ENCODE measurements at regions not wholly inside any gene's neighbourhood (a gene's known extent, or its start where the extent isn't known, plus 50 kb on each side); places are given as distances from the start of the nearest gene placed in this dataset.

DNA sequence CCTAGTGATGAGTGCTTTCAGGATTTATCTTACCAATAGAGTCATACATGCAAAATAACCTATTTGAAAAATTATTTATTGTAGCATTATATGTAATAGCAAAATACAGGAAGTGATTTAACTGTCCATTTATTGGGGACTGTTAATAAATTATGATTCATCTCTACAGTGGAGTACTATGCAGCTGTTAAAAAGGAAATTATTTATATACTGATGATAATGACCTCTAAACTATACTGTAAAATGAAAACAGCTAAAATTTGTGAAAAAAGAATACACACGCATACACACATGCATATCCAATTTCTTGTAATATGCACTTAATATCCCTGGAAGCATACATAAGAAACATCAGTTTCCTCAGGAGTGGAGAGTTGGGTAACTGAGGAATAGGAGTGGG, 58.0 kb upstream of the PALM2AKAP2 start:
- H3K36me3 ChIP-seq, result no peaks in the 10 kb centered on the region
- H3F3A ChIP-seq (ENCODE audit: low read depth), result no peaks in the 10 kb centered on the region
- no peaks in the 10 kb centered on the region for H3K4me1 ChIP-seq
- Mint-ChIP-seq H3K4me3 (no peak overlapping the region), H3K27ac (no peak overlapping the region), H3K4me1 (peaks cover 6% of the 10 kb centered on the region), H3K27me3 (ENCODE audit: insufficient read depth, low read depth) (no peaks in the 10 kb centered on the region), H3K36me3 (no peaks in the 10 kb centered on the region), H3K9me3 (no peaks in the 10 kb centered on the region)
- no peak overlapping the region for H3K4me3 ChIP-seq
- no peaks in the 10 kb centered on the region for H3K79me2 ChIP-seq (ENCODE audit: low read depth)
- H3K9ac ChIP-seq, result no peak overlapping the region
- no peaks in the 10 kb centered on the region for H3K9me3 ChIP-seq (ENCODE audit: low read depth)
- no peaks in the 10 kb centered on the region for H3K27me3 ChIP-seq
- no peak overlapping the region for H3K27ac ChIP-seq
- TF ChIP-seq EZH2phosphoT487 (IDR thresholded peaks at IDR 0.05) (no peak), EZH2 (IDR thresholded peaks at IDR 0.05) (no peak)
- TF ChIP-seq, protein P1, sequence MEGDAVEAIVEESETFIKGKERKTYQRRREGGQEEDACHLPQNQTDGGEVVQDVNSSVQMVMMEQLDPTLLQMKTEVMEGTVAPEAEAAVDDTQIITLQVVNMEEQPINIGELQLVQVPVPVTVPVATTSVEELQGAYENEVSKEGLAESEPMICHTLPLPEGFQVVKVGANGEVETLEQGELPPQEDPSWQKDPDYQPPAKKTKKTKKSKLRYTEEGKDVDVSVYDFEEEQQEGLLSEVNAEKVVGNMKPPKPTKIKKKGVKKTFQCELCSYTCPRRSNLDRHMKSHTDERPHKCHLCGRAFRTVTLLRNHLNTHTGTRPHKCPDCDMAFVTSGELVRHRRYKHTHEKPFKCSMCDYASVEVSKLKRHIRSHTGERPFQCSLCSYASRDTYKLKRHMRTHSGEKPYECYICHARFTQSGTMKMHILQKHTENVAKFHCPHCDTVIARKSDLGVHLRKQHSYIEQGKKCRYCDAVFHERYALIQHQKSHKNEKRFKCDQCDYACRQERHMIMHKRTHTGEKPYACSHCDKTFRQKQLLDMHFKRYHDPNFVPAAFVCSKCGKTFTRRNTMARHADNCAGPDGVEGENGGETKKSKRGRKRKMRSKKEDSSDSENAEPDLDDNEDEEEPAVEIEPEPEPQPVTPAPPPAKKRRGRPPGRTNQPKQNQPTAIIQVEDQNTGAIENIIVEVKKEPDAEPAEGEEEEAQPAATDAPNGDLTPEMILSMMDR (IDR thresholded peaks at IDR 0.05), result no peak
- H3K4me2 ChIP-seq, result no peak overlapping the region
- no peak overlapping the region for H2AFZ ChIP-seq (replicated peaks)
- no peaks in the 10 kb centered on the region for H4K20me1 ChIP-seq (ENCODE audit: low read depth)
- no peak for DNase-seq (ENCODE audit: low spot score)

DNA sequence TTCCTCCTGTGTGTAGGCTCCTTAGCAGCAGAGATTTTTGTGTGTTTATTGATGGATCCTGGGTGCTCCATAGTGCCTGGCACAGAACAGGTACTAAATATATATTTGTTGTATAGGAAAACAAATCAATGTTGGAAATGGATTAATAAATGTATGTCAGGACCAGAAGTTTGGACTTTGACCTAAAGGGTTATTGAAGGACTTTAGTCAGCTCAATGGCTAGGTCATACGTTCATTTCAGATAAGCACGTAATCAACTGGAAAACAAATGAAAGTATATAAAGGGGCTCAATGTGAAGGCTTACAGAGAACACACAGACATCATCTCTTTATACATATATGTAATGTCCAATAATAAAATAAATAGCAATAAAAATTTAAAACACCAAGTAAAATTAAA, 56.2 kb upstream of the PALM2AKAP2 start:
- Histone ChIP-seq H3K79me2 (ENCODE audit: low read depth) (no peaks in the 10 kb centered on the region), H3K9me3 (ENCODE audit: low read depth) (no peaks in the 10 kb centered on the region), H2AFZ (replicated peaks) (no peak overlapping the region), H3K4me3 (no peak overlapping the region), H3F3A (ENCODE audit: low read depth) (no peaks in the 10 kb centered on the region), H3K9ac (no peak overlapping the region), H3K27ac (no peak overlapping the region), H3K36me3 (no peaks in the 10 kb centered on the region), H3K4me2 (no peak overlapping the region), H3K27me3 (no peaks in the 10 kb centered on the region), H3K4me1 (no peaks in the 10 kb centered on the region), H4K20me1 (ENCODE audit: low read depth) (no peaks in the 10 kb centered on the region)
- H3K36me3 Mint-ChIP-seq, result no peaks in the 10 kb centered on the region
- TF ChIP-seq EZH2 (IDR thresholded peaks at IDR 0.05), result no peak
- no peak for TF ChIP-seq EZH2phosphoT487 (IDR thresholded peaks at IDR 0.05)
- TF ChIP-seq, protein P1 (IDR thresholded peaks at IDR 0.05), result no peak
- no peaks in the 10 kb centered on the region for H3K9me3 Mint-ChIP-seq
- H3K4me1 Mint-ChIP-seq, result peaks cover 6% of the 10 kb centered on the region
- DNase-seq (ENCODE audit: low spot score), result no peak
- H3K4me3 Mint-ChIP-seq, result no peak overlapping the region
- H3K27me3 Mint-ChIP-seq (ENCODE audit: insufficient read depth, low read depth), result no peaks in the 10 kb centered on the region
- H3K27ac Mint-ChIP-seq, result no peak overlapping the region

DNA sequence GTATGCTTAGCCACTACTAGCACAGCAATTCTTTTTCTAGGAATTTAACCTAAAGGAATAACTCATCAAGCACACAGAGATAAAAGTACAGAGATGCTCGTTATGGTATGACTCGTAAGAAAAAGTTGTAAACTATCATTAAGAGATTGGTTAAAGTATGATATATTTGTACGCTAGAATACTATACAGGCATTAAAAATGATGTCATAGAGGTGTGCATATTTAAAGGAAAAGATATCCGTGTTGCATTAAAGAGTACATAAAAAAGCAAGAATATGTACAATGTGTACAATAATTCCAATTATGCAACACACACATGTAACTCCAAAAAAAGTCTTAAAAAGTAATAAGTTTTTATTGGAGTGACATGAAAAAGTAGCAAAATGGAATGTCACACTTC, 54.5 kb upstream of the PALM2AKAP2 start:
- Histone ChIP-seq H3K4me1 (no peaks in the 10 kb centered on the region), H3K4me3 (no peak overlapping the region), H4K20me1 (ENCODE audit: low read depth) (no peaks in the 10 kb centered on the region), H3K27ac (no peak overlapping the region), H2AFZ (replicated peaks) (no peak overlapping the region), H3K9me3 (ENCODE audit: low read depth) (no peaks in the 10 kb centered on the region), H3K27me3 (no peaks in the 10 kb centered on the region), H3K9ac (no peak overlapping the region), H3F3A (ENCODE audit: low read depth) (no peaks in the 10 kb centered on the region), H3K36me3 (no peaks in the 10 kb centered on the region), H3K4me2 (no peak overlapping the region), H3K79me2 (ENCODE audit: low read depth) (no peaks in the 10 kb centered on the region)
- Mint-ChIP-seq H3K27me3 (ENCODE audit: insufficient read depth, low read depth) (no peaks in the 10 kb centered on the region), H3K27ac (no peak overlapping the region), H3K9me3 (no peaks in the 10 kb centered on the region), H3K4me1 (peaks cover 6% of the 10 kb centered on the region), H3K36me3 (no peaks in the 10 kb centered on the region), H3K4me3 (no peak overlapping the region)
- no peak for TF ChIP-seq EZH2phosphoT487 (IDR thresholded peaks at IDR 0.05)
- TF ChIP-seq, protein P1 (IDR thresholded peaks at IDR 0.05), result no peak
- no peak for TF ChIP-seq EZH2 (IDR thresholded peaks at IDR 0.05)
- no peak for DNase-seq (ENCODE audit: low spot score)

DNA sequence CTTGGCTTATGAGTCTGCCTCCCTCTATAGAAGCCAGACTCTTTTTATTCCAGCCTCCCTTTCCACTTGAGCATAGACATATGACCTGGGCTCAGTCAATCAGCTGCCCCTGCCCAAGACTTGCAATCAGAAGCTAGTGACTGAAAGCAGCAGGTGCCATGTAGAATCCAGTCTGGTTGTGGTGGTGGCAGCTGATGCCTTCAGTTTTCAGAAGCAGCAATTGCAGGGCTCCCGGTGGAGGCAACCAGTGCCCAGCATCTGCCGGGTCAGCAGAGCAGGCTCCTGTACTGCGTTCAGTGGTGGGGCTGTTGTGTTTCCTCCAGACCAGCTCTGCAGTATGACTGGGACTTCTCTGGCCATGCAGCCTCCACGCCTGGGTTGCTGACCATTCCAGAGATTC, 53.9 kb upstream of the PALM2AKAP2 start:
- H3K36me3 Mint-ChIP-seq, result no peaks in the 10 kb centered on the region
- Histone ChIP-seq H3K27ac (no peak overlapping the region), H3K27me3 (no peaks in the 10 kb centered on the region), H3F3A (ENCODE audit: low read depth) (no peaks in the 10 kb centered on the region), H3K4me1 (no peaks in the 10 kb centered on the region), H3K4me3 (no peak overlapping the region), H3K4me2 (no peak overlapping the region), H3K79me2 (ENCODE audit: low read depth) (no peaks in the 10 kb centered on the region), H2AFZ (replicated peaks) (peak overlapping the region; percentile 22), H4K20me1 (ENCODE audit: low read depth) (no peaks in the 10 kb centered on the region), H3K9me3 (ENCODE audit: low read depth) (no peaks in the 10 kb centered on the region), H3K36me3 (no peaks in the 10 kb centered on the region), H3K9ac (no peak overlapping the region)
- H3K27ac Mint-ChIP-seq, result no peak overlapping the region
- DNase-seq (ENCODE audit: low spot score), result no peak
- no peak overlapping the region for H3K4me3 Mint-ChIP-seq
- H3K4me1 Mint-ChIP-seq, result peaks cover 5% of the 10 kb centered on the region
- H3K9me3 Mint-ChIP-seq, result no peaks in the 10 kb centered on the region
- no peaks in the 10 kb centered on the region for H3K27me3 Mint-ChIP-seq (ENCODE audit: insufficient read depth, low read depth)
- no peak for TF ChIP-seq EZH2 (IDR thresholded peaks at IDR 0.05)
- TF ChIP-seq, protein P1 (IDR thresholded peaks at IDR 0.05), result no peak
- no peak for TF ChIP-seq EZH2phosphoT487 (IDR thresholded peaks at IDR 0.05)

Data from neural progenitor cell (in vitro differentiated cells).